ENCODE measurements at regions not wholly inside any gene's neighbourhood (a gene's known extent, or its start where the extent isn't known, plus 50 kb on each side); places are given as distances from the start of the nearest gene placed in this dataset.
"Not testable (repeated sequence)": the region's sequence is repeated elsewhere in the genome, so short reads cannot be mapped to it uniquely, and the experiment has no call there.

DNA sequence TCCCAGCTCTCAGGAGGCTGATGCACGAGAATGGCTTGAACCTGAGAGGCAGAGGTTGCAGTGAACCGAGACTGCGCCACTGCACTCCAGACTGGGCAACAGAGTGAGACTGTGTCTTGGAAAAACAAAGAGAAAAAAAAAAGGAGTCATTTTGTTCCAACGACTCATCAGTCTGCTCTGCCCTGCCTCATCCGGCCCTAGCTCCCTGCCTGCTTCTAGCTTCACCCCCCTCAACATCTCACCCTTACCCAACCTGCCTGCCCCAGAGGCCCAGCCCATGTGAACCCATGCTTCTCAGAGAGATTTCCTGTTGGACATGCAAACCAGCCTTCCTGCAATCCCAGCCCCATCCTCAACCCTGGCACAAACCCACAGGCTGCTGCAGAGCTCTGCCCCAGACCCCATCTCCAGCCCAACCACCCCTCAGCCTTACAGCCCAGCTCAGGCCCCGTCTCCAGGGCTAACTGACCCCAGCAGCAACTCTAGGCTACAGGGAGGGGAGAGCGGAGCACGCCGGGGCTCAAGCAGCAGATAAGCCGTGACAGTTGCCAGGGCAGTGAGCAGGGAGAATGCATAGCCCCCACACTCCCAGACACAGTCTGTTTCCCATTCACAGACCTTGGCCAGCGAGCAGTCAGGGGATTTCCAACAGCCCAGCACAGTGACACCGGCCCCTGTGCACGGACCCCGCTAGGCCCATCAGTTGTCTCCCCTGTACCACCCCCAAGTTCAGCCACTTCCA is 86.0 kb upstream of the KCTD7 start:
- DNase-seq: no peak

GRCh38 chr7:66549466-66549865 is 79.2 kb upstream of the KCTD7 start:
- no peak for DNase-seq

DNA sequence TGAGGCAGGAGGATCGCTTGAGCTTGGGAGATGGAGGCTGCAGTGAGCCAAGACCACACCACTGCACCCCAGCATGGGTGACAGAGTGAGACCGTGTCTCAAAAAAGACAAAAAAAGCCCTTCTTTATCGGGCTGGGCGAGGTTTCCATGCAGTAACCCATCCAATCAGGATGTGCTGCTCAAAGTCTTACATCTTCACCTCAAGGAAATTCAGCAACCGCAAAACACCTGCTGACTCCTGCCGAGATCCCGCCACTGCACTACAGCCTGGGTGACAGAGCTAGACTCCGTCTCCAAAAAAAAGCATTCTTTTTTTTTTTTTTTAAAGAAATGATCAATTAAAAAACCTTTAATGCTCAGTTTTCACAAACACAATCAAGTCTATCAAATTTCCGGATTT is 75.7 kb upstream of the KCTD7 start:
- DNase-seq: no peak

DNA sequence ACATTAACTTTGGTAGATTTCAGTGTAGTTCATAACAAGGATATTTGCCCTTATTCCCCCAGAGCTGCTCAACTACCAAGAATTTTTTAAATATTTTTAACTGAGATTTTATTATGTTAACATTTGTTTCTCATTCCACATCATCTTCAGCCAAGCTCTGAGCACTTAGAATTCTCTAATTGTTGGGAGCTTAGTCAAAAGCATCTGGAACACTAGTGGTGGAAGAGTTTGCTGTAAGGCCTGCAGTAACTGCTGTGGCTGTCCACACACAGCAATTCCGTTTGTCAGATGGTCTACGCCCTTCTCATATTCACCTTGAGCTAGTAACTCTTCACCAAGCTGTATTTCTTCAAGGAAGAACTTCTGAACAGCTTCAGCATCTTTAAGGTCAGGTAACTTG is 75.0 kb upstream of the KCTD7 start:
- not testable (repeated sequence) for DNase-seq

- DNase-seq: not testable (repeated sequence)
Observed at GRCh38 chr7:66554291-66554690, 74.4 kb upstream of the KCTD7 start.

DNA sequence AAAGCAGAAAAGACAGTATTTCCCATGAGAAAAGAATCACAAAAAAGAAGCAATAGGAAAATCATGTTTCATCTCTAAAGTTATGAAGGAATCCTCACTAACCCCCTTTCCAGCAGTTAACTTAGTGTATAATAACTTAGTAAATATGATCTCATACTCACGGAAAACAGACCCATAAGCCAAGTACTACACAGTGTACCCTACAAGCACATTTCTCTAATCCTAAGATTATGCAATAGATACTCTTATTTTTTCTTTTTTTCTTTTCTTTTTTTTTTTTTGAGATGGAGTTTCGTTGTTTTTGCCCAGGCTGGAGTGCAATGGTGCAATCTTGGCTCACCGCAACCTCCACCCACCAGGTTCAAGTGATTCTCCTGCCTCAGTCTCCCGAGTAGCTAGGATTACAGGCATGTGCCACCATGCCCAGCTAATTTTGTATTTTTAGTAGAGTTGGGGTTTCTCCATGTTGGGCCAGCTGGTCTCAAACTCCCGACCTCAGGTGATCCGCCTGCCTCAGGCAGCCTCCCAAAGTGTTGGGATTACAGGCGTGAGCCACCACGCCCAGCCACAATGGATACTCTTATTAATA is 73.7 kb upstream of the KCTD7 start:
- not testable (repeated sequence) for DNase-seq

DNA sequence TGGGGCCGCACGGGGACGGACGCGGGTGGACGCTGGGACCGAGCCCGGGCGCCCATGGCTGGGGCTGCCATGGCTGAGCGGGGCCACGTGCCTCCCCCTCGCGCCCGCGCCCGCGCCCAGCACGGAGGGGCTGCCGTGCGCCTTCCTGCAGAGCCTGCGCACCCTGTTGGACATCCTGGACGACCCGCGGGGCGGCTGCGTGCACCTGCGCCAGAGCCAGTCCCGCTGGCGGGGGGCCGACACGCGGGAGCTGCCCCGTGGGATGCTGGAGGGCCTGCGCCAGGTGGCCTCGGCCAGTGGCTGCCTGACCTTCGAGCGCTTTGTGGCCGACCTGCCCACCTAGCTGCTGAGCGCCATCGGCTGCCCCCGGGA is 72.5 kb upstream of the KCTD7 start:
- no peak for DNase-seq

DNA sequence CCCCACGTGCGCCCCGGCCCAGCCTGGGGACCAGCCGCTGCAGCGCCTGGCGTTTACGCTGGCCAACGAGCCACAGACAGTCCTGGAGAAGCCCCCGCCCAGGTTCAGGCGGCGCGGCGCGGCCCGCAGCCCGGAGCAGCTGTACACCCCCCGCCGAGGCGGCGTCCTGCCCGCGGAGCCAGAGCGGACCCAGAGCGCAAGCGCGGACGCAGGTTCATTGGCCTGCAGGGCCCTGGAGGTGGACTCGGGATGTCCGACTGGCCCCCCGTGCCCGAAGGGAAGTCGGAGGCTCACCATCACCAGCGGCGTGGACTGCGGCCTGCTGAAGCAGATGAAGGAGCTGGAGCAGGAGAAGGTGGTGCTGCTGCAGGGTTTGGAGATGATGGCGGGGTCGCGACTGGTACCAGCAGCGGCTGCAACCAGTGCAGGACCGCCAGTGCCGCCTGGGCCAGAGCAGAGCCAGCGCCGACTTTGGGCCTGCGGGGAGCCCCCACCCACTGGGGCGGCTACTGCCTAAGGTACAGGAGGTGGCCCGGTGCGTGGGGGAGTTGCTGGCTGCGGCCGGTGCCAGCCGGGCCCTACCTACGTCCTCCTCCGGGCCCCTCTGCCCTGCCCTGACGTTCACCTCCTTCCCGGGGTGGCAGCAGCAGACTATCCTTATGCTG is 72.0 kb upstream of the KCTD7 start:
- no peak for DNase-seq

GRCh38 chr7:66557214-66558200 is 71.2 kb upstream of the KCTD7 start:
- DNase-seq: peak; percentile 90

GRCh38 chr7:66558201-66558641 is 70.5 kb upstream of the KCTD7 start:
- DNase-seq: no peak

DNA sequence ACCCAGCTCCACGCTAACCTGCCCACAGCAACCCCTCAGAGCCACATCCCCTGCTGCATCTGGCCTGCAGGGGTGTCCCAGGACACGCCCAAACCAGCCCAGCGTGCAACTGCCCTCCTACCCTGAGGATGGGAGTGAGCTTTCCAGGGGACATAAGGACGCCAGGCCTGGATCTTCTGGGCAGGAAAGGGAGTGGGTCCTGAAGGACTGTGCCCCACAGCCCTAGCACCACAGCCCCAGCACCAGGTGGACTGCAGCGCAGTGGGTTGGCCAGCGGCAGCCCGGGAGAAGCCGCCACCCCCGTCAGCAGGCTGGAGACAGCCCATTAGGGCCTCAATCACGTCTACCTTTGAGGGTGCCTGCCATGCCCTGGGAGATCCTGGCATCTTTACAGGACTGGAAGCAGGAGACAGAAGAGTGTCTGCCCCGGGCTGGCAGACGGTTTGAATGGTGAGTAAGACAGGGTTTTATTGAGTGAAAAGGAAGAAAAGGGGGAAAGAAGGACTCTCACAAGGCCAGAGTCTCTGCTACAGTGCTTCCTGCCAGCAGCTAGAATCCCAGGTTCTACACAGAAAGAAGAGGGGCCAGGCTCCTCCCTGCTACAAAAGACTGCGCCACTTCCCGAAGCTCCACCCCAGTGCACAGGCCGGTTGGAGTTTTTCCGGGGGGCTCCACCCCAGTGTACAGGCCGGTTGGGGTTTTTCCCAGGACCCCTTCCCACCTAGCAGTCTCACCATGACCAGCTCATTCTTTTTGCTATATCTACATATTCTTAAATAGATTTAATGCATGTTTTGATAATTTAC is 69.8 kb upstream of the KCTD7 start:
- DNase-seq: no peak

DNA sequence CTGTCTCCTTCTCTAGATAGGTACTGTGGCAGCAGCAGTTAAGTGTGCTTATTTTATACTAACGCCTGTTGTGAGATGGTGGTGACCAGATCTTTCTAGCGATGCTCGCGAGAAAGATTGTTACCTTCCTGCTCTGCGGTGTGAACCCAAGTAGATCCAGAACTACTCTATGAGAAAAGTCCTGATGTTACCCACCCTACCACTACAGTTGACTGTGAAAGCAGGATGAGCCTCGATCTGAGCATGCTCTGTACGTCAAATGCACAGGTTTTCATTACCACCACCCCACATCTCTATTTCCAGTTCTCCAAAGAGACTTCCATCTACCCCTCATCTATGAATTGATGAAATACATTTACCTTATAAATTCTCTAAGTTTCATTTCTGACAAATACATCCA is 64.6 kb upstream of the KCTD7 start:
- no peak for DNase-seq

GRCh38 chr7:66570179-66570578 is 58.5 kb upstream of the KCTD7 start:
- DNase-seq: not testable (repeated sequence)

GRCh38 chr7:66571568-66571967 is 57.1 kb upstream of the KCTD7 start:
- no peak for DNase-seq

DNA sequence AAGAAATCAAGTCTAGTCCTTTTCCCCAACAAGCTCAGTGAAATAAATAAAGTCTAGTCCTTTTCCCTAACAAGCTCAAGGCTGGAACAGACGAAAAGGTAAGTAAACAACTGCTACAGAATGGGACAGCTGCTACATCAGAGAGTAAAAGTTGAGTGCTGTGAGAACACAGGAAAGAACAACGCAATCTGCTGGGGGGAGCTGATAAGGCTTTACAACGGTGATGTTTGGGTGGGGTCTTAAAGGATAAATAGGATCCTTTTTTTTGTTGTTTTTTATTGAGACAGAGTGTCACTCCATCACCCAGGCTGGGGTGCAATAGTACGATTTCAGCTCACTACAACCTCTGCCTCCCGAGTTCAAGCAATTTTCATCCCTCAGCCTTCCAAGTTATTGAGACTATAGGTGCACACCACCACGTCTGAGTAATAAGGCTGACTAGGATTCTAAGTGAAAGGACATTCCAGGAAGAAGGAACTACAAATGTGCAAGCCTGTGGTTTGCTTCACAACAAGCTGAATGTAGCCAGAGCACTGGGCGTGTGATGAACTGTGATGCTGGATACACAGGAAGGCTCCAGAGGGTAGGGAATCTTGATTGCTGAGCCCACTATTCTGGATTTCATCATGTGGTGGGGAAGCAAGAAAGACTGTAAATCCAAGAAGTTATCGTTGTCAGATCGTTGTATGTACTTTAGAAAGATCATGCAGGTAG is 54.7 kb upstream of the KCTD7 start:
- not testable (repeated sequence) for DNase-seq

DNA sequence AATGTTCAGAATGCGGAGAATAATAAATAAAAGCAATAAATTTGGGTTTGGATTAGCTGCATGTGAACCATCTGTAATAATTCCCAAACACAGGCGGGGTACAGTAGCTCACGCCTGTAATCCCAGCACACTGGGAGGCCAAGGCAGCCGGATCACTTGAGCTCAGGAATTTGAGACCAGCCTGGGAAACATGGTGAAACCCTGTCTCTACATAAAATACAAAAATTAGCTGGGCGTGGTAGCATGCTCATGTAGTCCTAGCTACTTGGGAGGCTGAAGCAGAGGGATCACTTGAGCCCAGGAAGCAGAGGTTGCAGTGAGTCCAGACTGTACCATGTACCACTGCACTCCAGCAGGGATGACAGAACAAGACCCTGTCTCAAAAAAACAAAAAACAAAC is 53.9 kb upstream of the KCTD7 start:
- not testable (repeated sequence) for DNase-seq

DNA sequence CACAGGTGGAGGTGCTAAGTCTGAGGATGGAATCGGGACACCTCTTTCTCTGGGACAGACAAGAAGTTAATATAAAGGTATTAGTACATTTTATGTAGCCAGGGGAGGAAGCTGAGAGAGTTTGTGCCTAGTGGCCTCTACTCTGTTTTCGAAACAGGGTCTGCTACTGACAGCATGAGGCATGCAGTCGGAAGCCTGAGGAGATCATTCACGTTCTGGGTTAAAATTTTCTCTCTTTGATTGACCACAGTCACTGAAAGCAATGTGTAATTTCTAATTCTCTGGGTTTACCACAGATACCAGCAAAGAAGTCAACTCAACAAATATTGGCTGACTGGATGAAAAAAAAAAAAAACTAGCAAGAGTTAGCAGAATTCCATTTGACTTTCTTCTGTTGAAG is 53.3 kb upstream of the KCTD7 start:
- DNase-seq: no peak

DNA sequence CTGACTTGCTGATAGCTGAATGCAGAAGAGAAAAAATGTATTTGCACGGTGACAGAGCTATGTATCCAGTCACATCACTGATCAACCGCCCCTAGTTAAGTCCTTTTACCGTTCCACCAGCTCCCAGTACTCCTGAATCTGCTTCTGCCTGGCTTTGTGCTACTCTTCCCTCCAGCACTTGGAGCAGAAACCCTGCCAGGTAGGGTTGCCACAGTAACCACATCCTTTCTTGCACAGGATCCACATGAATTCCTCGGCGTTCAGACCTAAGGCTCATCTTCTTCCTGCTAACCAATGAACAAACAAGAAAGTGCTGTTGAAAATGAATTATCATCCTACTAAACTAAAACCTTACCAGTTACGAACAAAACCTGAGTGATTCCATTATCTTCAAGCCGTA is 52.0 kb upstream of the KCTD7 start:
- no peak for DNase-seq

Measured in activated CD8-positive, alpha-beta memory T cell treated with anti-CD3 and anti-CD28 coated beads for 24 hours (primary cell).